ENCODE measurements at regions not wholly inside any gene's neighbourhood (a gene's known extent, or its start where the extent isn't known, plus 50 kb on each side); places are given as distances from the start of the nearest gene placed in this dataset.

DNA sequence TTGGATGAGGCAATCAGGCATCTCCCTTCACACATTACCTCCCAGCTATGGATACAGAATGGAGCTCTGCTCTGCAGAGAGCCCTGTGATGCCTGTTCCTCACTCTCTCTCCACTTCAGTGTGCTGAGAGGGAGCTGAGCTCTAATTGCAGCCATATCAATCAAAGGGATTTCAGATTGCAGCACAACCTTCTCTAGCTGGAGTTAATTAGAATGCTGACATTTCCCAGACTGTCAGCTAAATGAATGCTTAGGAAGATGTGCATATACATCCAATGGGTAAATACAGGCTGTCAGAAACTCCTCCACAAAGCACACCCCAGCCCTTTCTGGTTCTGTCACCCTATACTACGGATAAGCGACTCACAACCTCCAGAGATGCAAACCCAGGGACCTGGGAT is 402.6 kb downstream of the EIPR1 start:
- no CpG with 5 or more reads among the region's 2 CpGs for WGBS (ENCODE audit: insufficient coverage)
- Histone ChIP-seq H3K9me3 (ENCODE audit: control extremely low read depth in 1 of 3, control insufficient read depth in 2 of 3, insufficient read depth in 1 of 3, low read length in 2 of 3) (peaks cover 0 to 6% (median 2%) of the 10 kb centered on the region in 3 donors), H3K27ac (ENCODE audit: low read length in 2 of 2) (no peak overlapping the region), H3K4me3 (ENCODE audit: control extremely low read depth in 1 of 5, extremely low read depth in 1 of 5, insufficient read depth in 1 of 5, low read depth in 2 of 5, low read length in 4 of 5) (no peak overlapping the region), H3K4me1 (ENCODE audit: control insufficient read depth in 2 of 2, insufficient read depth in 2 of 2, low read length in 2 of 2) (no peaks in the 10 kb centered on the region), H3K36me3 (replicated peaks in 1 of 2; ENCODE audit: control extremely low read depth in 1 of 2, control insufficient read depth in 1 of 2, extremely low read depth in 1 of 2, insufficient read depth in 2 of 2, low read length in 1 of 2) (no peaks in the 10 kb centered on the region), H3K4me2 (replicated peaks; ENCODE audit: low read depth, low read length, poor library complexity, severe bottlenecking) (no peak overlapping the region), H3K79me2 (ENCODE audit: control insufficient read depth, insufficient read depth, low read length) (no peaks in the 10 kb centered on the region), H3K9ac (ENCODE audit: low read length) (no peak overlapping the region), H3K27me3 (replicated peaks in 1 of 4; ENCODE audit: control extremely low read depth in 1 of 4, control insufficient read depth in 3 of 4, insufficient read depth in 4 of 4, low read length in 3 of 4) (peaks cover 0 to 2% (median 0%) of the 10 kb centered on the region in 4 experiments), H2AFZ (ENCODE audit: insufficient read depth, low read depth, low read length, poor library complexity, severe bottlenecking) (no peak overlapping the region), H4K20me1 (ENCODE audit: control insufficient read depth, insufficient read depth, low read length, poor library complexity, severe bottlenecking) (no peaks in the 10 kb centered on the region)
- CTCF ChIA-PET: no interaction called here
- Mint-ChIP-seq H3K4me3 (no peak overlapping the region), H3K4me1 (no peaks in the 10 kb centered on the region), H3K27ac (no peak overlapping the region), H3K27me3 (peaks cover 12% of the 10 kb centered on the region), H3K9me3 (ENCODE audit: insufficient read depth) (no peaks in the 10 kb centered on the region)
- intact Hi-C loops (cut with micrococcal nuclease): no loop called here
- no peak for ATAC-seq (ENCODE audit: low read depth)
- DNase-seq: no peak
- TF ChIP-seq EZH2 (IDR thresholded peaks at IDR 0.05; ENCODE audit: borderline replicate concordance, insufficient read depth, low read depth, low read length, poor library complexity, severe bottlenecking) (no peak), CTCF (IDR thresholded peaks at IDR 0.05) (no peak)
- POLR2A ChIA-PET: no interaction called here

GRCh38 chr2:2960441-2961133 is 417.0 kb downstream of the EIPR1 start:
- 92% methylated on average over 16 of the region's 17 CpGs for WGBS (ENCODE audit: insufficient coverage)
- POLR2A ChIA-PET: no interaction called here

More at GRCh38 chr2:2960441-2961133, 417.0 kb downstream of the EIPR1 start:
- CTCF ChIA-PET: no interaction called here
- intact Hi-C loops (cut with micrococcal nuclease): no loop called here
- H2AFZ ChIP-seq (ENCODE audit: insufficient read depth, low read depth, low read length, poor library complexity, severe bottlenecking): no peak overlapping the region
- no peak overlapping the region for H3K9ac ChIP-seq (ENCODE audit: low read length)
- H3K36me3 ChIP-seq (replicated peaks in 1 of 2; ENCODE audit: control extremely low read depth in 1 of 2, control insufficient read depth in 1 of 2, extremely low read depth in 1 of 2, insufficient read depth in 2 of 2, low read length in 1 of 2): no peaks in the 10 kb centered on the region
- TF ChIP-seq CTCF (IDR thresholded peaks at IDR 0.05): no peak
- no peak for TF ChIP-seq EZH2 (IDR thresholded peaks at IDR 0.05; ENCODE audit: borderline replicate concordance, insufficient read depth, low read depth, low read length, poor library complexity, severe bottlenecking)
- no peaks in the 10 kb centered on the region for H3K79me2 ChIP-seq (ENCODE audit: control insufficient read depth, insufficient read depth, low read length)
- Mint-ChIP-seq H3K4me1 (no peaks in the 10 kb centered on the region), H3K9me3 (ENCODE audit: insufficient read depth) (no peaks in the 10 kb centered on the region), H3K27me3 (no peaks in the 10 kb centered on the region), H3K4me3 (no peak overlapping the region), H3K27ac (no peak overlapping the region)
- no peaks in the 10 kb centered on the region for H3K4me1 ChIP-seq (ENCODE audit: control insufficient read depth in 2 of 2, insufficient read depth in 2 of 2, low read length in 2 of 2)
- DNase-seq (no peak), ATAC-seq (ENCODE audit: low read depth) (no peak)
- peaks cover 0 to 4% (median 4%) of the 10 kb centered on the region in 3 donors for H3K9me3 ChIP-seq (ENCODE audit: control extremely low read depth in 1 of 3, control insufficient read depth in 2 of 3, insufficient read depth in 1 of 3, low read length in 2 of 3)
- no peak overlapping the region for H3K27ac ChIP-seq (ENCODE audit: low read length in 2 of 2)
- H3K4me2 ChIP-seq (replicated peaks; ENCODE audit: low read depth, low read length, poor library complexity, severe bottlenecking): no peak overlapping the region
- no peaks in the 10 kb centered on the region for H4K20me1 ChIP-seq (ENCODE audit: control insufficient read depth, insufficient read depth, low read length, poor library complexity, severe bottlenecking)
- H3K4me3 ChIP-seq (ENCODE audit: control extremely low read depth in 1 of 5, extremely low read depth in 1 of 5, insufficient read depth in 1 of 5, low read depth in 2 of 5, low read length in 4 of 5): no peak overlapping the region
- no peaks in the 10 kb centered on the region for H3K27me3 ChIP-seq (replicated peaks in 1 of 4; ENCODE audit: control extremely low read depth in 1 of 4, control insufficient read depth in 3 of 4, insufficient read depth in 4 of 4, low read length in 3 of 4)
